Esophagus squamous epithelium (tissue), 4 donors: ENCODE measurements at regions not wholly inside any gene's neighbourhood (a gene's known extent, or its start where the extent isn't known, plus 50 kb on each side); places are given as distances from the start of the nearest gene placed in this dataset.

Experiments
- POLR2A ChIP-seq, 4 donors: fragments of 450-650 bp; IDR thresholded peaks; one replicate each; pipeline ENCODE4 v1.6.1; 2017; ENCODE audit warnings: antibody characterized with exemption in 4 of 4, mild to moderate bottlenecking in 4 of 4, moderate library complexity in 3 of 4
- TF ChIP-seq, protein P1 (sequence below), 6 experiments: fragments of 450-650 bp in 4 of 6; fragments of 200-600 bp in 2 of 6; sonication (generic) in 2 of 6; IDR thresholded peaks; one replicate each; pipeline ENCODE4 v1.5.1; 2016 to 2019; ENCODE audit warnings: antibody characterized with exemption in 6 of 6, mild to moderate bottlenecking in 4 of 6, moderate library complexity in 4 of 6

DNA sequence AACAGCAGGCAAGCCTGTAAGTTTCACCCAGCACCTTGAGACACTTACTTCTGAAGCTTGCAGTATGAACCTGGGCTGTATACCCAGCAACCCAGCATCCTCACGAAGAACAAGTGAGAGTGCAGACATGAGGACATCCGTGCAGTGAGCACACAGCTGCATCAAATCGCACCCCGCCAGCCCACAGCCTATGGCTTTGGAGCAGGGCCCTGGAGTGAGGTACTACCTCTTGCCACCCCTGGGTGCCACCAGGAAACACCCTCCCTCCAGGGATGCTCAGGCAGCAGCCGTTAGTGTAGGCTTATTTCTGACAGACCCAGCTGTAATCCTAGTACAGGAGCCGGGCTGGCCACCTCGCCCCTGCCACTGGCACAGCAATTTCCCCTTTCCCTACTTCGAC is 81.4 kb downstream of the ATPSCKMT start:
- TF ChIP-seq, protein P1, sequence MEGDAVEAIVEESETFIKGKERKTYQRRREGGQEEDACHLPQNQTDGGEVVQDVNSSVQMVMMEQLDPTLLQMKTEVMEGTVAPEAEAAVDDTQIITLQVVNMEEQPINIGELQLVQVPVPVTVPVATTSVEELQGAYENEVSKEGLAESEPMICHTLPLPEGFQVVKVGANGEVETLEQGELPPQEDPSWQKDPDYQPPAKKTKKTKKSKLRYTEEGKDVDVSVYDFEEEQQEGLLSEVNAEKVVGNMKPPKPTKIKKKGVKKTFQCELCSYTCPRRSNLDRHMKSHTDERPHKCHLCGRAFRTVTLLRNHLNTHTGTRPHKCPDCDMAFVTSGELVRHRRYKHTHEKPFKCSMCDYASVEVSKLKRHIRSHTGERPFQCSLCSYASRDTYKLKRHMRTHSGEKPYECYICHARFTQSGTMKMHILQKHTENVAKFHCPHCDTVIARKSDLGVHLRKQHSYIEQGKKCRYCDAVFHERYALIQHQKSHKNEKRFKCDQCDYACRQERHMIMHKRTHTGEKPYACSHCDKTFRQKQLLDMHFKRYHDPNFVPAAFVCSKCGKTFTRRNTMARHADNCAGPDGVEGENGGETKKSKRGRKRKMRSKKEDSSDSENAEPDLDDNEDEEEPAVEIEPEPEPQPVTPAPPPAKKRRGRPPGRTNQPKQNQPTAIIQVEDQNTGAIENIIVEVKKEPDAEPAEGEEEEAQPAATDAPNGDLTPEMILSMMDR (IDR thresholded peaks at IDR 0.05): no peak
- TF ChIP-seq POLR2A (IDR thresholded peaks at IDR 0.05): no peak
